Fibroblast of lung (primary cell): ENCODE measurements at regions not wholly inside any gene's neighbourhood (a gene's known extent, or its start where the extent isn't known, plus 50 kb on each side); places are given as distances from the start of the nearest gene placed in this dataset.

Source experiments
- CTCF ChIP-seq, 2 donors: IDR thresholded peaks in 1 of 2; conservative IDR thresholded peaks in 1 of 2; 1 replicate in 1 of 2; 2 replicates in 1 of 2; pipeline ENCODE4 v1.5.1; 2011 to 2012; ENCODE audit warnings: low read length in 2 of 2, control low read depth in 1 of 2, inconsistent platforms in 1 of 2, low read depth in 1 of 2, mild to moderate bottlenecking in 1 of 2
- EZH2 ChIP-seq: IDR thresholded peaks from 2 replicates; pipeline ENCODE4 v1.5.1; 2012; ENCODE audit warnings: low read length, control low read depth, mild to moderate bottlenecking; ENCODE audit errors: missing control alignments

- TF ChIP-seq CTCF (conservative IDR thresholded peaks at IDR 0.05 in 1 of 2, IDR thresholded peaks at IDR 0.05 in 1 of 2; ENCODE audit: low read depth in 1 of 2, low read length in 2 of 2) (no peak), EZH2 (no peak)
Measured at GRCh38 chr20:40284611-40285010, 404.4 kb downstream of the MAFB start.
